Stimulated activated naive B cell treated with anti-CD40 and anti-IgM and Interleukin-4, amounts not matched to agents 10 μg/mL and 1 μg/mL and 100 μg/mL, for 72 hours (primary cell): ENCODE measurements at regions not wholly inside any gene's neighbourhood (a gene's known extent, or its start where the extent isn't known, plus 50 kb on each side); places are given as distances from the start of the nearest gene placed in this dataset.

Experiments used
- ATAC-seq, 2 donors: fragments of 150-1000 bp; cut with Tn5 transposase; replicated peaks; 2 replicates each; pipeline ENCODE4 v1.10.0; 2021; ENCODE audit warnings: moderate library complexity in 1 of 2
- DNase-seq: peaks from one replicate; pipeline ENCODE4 v3.0.0; 2021
- H3K27ac Mint-ChIP-seq: one replicate; pipeline ENCODE4 v1.8.0; 2022; ENCODE audit warnings: mild to moderate bottlenecking, mixed read lengths
- H3K27me3 Mint-ChIP-seq, 2 donors: one replicate each; pipeline ENCODE4 v1.8.0; 2022; ENCODE audit warnings: mixed read lengths in 2 of 2
- H3K36me3 Mint-ChIP-seq, 2 donors: one replicate each; pipeline ENCODE4 v1.8.0; 2022; ENCODE audit warnings: mixed read lengths in 2 of 2, mild to moderate bottlenecking in 1 of 2
- H3K4me1 Mint-ChIP-seq, 2 donors: one replicate each; pipeline ENCODE4 v1.8.0; 2022; ENCODE audit warnings: mixed read lengths in 2 of 2, mild to moderate bottlenecking in 1 of 2
- H3K4me3 Mint-ChIP-seq, 2 donors: one replicate each; pipeline ENCODE4 v1.8.0; 2022; ENCODE audit warnings: mild to moderate bottlenecking in 2 of 2, mixed read lengths in 2 of 2, moderate library complexity in 1 of 2
- H3K9me3 Mint-ChIP-seq, 2 donors: one replicate each; pipeline ENCODE4 v1.8.0; 2022; ENCODE audit warnings: mixed read lengths in 2 of 2, mild to moderate bottlenecking in 1 of 2

DNA sequence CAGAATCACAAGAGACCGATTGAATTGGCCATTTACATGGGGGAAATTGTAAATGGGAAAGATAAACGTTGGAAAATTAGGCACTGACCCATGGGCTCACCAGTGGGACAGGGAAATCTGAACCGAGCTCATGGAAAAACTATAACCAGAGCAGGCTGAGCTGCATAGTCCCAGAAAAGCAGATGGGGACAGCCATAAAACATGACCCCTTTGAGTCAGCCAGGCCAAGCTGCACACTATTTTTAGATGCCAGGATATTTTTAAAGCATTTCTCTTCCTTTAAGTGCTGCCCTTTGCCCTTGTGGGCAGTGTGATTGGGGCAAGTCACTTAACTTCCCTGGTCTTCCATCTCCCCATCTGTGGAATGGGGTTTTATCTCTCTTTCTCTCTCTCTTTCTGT lies 184.1 kb downstream of the FOXD2 start:
- no peak for ATAC-seq
- DNase-seq, result no peak
- Mint-ChIP-seq H3K9me3 (peaks cover 0 to 1% of the 10 kb centered on the region in 2 donors), H3K36me3 (no peaks in the 10 kb centered on the region), H3K27me3 (peaks cover 7 to 11% of the 10 kb centered on the region in 2 donors), H3K4me1 (no peaks in the 10 kb centered on the region), H3K27ac (no peak overlapping the region), H3K4me3 (no peak overlapping the region)

DNA sequence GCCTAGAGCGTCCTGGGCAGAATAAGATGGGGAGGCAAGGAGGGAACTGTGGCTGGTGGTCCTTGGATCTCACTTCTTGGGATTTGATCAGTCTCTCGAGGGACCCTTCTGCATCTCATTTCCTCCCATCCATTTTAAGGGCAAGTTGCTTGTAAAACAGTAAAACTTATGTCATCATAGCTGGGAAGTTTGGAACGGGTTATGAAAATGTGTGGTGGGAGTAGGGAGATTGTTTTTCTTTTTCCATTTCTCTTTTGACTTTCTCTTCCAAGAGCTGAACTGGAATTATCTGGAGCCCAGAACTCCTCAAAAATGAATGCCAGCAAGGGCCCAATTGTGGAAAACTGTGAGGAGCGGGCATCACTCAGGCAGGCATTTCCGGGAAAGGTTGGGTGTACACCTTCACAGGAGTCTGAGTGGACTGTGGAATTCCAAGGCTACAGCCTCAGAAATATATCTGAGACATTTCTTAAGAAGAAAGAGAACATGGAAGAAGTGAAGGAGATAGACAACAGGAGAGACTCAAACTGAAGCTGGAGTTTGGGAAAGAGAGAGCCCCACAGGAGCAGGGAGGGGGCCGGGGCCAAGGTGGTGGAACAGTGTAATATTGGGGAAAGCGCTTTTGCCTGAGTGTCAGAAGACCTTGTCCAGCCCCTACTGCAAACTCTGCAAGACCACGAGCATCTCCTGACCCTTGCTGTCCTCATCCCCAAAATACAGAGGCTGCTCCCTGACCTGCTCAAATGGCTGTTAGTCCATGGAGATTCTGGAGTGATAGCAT lies 185.1 kb downstream of the FOXD2 start:
- no peak for DNase-seq
- H3K4me3 Mint-ChIP-seq, result no peak overlapping the region
- H3K36me3 Mint-ChIP-seq, result no peaks in the 10 kb centered on the region
- no peak overlapping the region for H3K27ac Mint-ChIP-seq
- no peak for ATAC-seq
- H3K4me1 Mint-ChIP-seq, result no peaks in the 10 kb centered on the region
- H3K9me3 Mint-ChIP-seq, result peaks cover 0 to 1% of the 10 kb centered on the region in 2 donors
- peaks cover 6 to 10% of the 10 kb centered on the region in 2 donors for H3K27me3 Mint-ChIP-seq

DNA sequence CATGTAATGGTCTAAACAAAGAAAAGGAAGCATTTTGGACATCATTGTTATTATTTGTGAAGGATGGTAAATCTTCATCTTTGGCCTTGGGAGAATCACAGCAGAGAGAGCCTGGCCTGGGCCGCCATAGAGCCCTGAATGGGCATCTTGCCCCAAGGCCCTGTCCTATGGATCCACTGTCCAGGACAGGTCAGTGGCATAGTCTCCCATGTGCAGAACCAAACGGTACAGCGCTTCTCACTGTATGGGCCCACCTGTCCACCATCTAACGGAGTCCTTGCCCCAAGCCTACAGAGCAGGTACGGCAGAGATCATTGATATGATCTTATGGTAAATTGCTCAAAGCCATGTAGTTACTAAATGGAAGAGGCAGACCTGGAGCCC lies 185.7 kb downstream of the FOXD2 start:
- no peak for DNase-seq
- Mint-ChIP-seq H3K27ac (no peak overlapping the region), H3K4me3 (no peak overlapping the region), H3K9me3 (peaks cover 0 to 1% of the 10 kb centered on the region in 2 donors), H3K27me3 (peaks cover 6 to 10% of the 10 kb centered on the region in 2 donors), H3K36me3 (no peaks in the 10 kb centered on the region), H3K4me1 (no peaks in the 10 kb centered on the region)
- ATAC-seq, result no peak

DNA sequence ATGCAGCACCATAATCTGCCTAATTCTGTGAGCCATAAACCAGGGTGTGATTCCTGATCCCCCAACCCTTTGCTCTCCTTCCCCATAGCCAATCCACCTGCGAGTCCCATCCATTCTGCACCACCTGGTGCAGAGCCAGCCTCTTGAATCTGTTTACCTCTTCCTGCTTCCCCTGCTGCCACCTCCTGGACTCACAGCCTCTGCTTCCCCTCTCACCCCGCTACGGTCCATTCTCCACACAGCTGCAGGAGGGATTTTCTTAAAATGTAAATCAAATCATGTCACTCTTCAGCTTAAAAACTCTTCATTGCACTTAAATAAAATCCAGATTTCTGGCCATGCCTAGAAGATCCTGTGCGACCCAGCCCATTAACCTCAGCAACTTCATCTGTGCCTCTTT lies 186.7 kb downstream of the FOXD2 start:
- Mint-ChIP-seq H3K27ac (no peak overlapping the region), H3K36me3 (no peaks in the 10 kb centered on the region), H3K4me3 (no peak overlapping the region), H3K9me3 (peaks cover 0 to 1% of the 10 kb centered on the region in 2 donors), H3K4me1 (no peaks in the 10 kb centered on the region), H3K27me3 (peaks cover 6 to 10% of the 10 kb centered on the region in 2 donors)
- DNase-seq, result no peak
- no peak for ATAC-seq

DNA sequence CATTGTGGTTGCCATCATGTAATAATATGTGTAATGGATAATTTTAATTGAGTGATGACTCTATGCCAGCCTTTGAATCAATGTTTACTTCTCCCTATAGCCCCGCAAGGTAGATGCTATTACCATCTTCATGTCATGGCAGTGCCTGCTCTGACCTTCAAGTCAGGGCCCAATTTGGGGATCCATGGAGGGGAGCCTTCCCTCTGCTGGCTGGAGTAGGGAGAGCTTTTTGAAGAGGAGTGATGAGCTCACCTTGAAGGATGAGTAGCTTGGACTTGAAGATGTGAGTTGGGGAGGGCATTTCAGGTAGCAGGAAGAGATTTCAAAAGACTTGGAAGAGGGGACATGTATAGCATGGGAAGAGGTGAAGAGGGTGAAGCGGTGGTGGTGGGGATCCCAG lies 189.2 kb downstream of the FOXD2 start:
- Mint-ChIP-seq H3K27ac (no peak overlapping the region), H3K4me1 (no peaks in the 10 kb centered on the region), H3K9me3 (peaks cover 0 to 1% of the 10 kb centered on the region in 2 donors), H3K36me3 (no peaks in the 10 kb centered on the region), H3K27me3 (peaks cover 6 to 12% of the 10 kb centered on the region in 2 donors), H3K4me3 (no peak overlapping the region)
- no peak for DNase-seq
- no peak for ATAC-seq

DNA sequence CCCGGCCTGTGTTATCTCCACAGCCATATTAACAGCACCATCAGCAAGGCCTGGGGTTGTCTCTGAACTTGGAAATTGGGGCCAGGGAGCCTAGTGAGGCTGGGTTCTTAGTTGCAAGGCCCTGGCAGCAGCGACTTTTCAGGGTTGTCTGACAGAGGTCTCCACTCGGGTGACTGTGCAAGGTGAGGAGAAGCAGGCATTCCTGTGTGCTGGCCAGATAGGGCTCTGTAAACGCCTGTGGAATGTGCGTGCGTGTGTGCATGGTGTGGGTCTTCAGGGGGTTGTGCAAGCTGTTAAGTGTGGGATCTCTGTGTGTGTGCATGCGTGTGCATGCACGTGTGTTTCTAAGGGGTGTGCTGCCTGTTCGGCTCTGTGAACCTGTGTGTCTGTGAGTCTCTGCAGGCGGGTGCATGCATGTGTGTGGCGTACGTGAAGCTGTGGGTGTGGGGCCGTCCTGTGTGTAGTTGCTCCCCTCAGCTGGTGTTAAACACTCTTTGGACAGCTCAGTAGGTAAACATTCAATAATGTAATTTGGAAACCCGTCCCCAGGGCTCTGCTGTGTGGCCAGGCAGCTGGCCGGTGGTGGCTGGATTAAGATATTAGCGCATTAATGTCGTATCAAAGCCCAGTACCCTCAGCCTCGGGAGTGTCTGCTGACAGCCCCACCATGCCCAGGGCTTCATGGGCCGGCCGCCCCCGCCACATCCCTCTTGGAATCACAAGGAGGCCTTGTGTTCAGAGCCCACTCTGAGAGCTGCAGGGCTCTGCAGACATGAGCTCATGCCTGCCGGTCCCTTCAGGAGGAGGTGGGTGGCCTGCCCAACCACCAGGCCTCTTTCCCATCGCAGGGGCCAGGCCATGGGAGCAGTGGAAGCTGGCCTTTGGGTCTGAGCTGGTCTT lies 189.9 kb downstream of the FOXD2 start:
- no peaks in the 10 kb centered on the region for H3K4me1 Mint-ChIP-seq
- H3K27ac Mint-ChIP-seq, result no peak overlapping the region
- no peak overlapping the region for H3K4me3 Mint-ChIP-seq
- H3K36me3 Mint-ChIP-seq, result no peaks in the 10 kb centered on the region
- DNase-seq (no peak), ATAC-seq (no peak)
- H3K9me3 Mint-ChIP-seq, result peaks cover 0 to 1% of the 10 kb centered on the region in 2 donors
- H3K27me3 Mint-ChIP-seq, result peaks cover 6 to 19% of the 10 kb centered on the region in 2 donors

DNA sequence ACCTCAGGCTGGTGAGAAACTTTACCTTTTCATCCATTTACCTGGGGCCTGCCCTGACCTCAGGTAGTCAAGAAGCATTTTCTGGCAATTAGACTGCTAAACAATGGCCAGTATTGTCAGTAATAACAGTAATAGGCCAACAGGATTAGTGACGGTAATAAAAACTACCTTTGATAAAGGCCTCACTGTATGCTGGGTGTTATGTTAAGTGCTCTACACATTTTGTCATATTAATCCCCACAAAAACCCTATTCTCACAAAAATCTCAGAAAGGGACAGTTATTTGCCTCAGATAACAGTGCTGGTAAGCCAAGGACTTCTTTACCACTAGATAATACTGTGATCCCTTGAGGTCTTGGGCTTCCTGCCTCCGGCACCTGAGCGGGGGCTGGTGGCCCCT lies 191.4 kb downstream of the FOXD2 start:
- peaks cover 0 to 1% of the 10 kb centered on the region in 2 donors for H3K9me3 Mint-ChIP-seq
- no peak for DNase-seq

DNA sequence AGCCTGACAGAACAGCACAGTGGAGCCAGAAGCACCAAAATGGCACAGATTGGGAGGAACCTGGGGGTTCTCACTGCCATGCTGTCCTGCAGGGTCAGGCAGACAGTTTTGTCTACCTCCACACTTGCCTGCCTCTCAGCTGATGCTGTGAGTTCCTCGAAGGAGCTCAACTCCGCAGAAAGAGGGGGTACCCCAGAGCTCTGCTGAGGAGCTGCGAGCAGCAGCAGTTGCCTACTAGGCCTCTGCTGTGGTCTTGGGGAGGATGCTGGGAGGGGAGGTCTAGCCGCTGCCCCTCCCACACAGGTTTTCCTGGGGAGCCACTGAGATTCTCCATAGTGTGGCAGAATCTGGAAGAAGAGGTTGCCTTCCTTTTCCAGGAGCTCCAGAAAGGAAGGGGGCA lies 192.5 kb downstream of the FOXD2 start:
- H3K27me3 Mint-ChIP-seq, result peaks cover 6 to 24% of the 10 kb centered on the region in 2 donors
- H3K4me1 Mint-ChIP-seq, result no peaks in the 10 kb centered on the region
- no peaks in the 10 kb centered on the region for H3K9me3 Mint-ChIP-seq
- ATAC-seq (no peak), DNase-seq (no peak)
- no peaks in the 10 kb centered on the region for H3K36me3 Mint-ChIP-seq
- no peak overlapping the region for H3K4me3 Mint-ChIP-seq
- no peak overlapping the region for H3K27ac Mint-ChIP-seq

More for the DNA sequence above, 191.4 kb downstream of the FOXD2 start:
- no peak overlapping the region for H3K27ac Mint-ChIP-seq
- H3K36me3 Mint-ChIP-seq, result no peaks in the 10 kb centered on the region
- no peaks in the 10 kb centered on the region for H3K4me1 Mint-ChIP-seq
- no peak overlapping the region for H3K4me3 Mint-ChIP-seq
- peaks cover 6 to 28% of the 10 kb centered on the region in 2 donors for H3K27me3 Mint-ChIP-seq
- no peak for ATAC-seq

DNA sequence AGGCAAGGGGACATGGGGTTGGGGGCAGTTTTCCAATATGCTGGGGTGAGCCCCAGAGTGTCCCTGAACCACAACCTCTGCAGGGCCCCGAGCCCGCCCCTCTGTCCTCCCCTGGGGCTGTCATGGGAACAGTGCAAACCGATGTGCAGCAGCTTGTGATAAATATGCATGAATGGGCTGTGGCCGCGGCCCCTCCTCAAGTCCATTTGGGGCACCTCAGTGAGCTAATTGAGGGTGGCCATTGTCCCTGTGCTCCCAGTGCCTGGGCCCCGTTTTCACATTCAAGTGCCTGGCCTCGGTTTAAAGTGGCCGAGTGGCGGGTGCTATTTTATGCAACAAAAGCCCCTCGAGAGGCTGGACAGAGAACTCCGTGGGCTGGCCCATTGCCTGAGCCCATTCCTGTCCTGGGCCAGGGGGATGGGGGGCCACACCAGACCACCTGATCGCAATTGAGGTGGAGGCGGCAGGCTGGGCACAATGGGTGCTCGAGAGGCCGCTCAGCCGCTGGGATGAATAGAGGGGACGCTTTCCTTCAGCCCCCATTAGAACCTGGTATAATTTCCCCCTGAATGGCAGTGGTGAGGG lies 193.7 kb downstream of the FOXD2 start:
- ATAC-seq, result no peak
- H3K27ac Mint-ChIP-seq, result no peak overlapping the region
- peaks cover 10 to 24% of the 10 kb centered on the region in 2 donors for H3K27me3 Mint-ChIP-seq
- H3K36me3 Mint-ChIP-seq, result no peaks in the 10 kb centered on the region
- no peaks in the 10 kb centered on the region for H3K4me1 Mint-ChIP-seq
- DNase-seq, result no peak
- no peaks in the 10 kb centered on the region for H3K9me3 Mint-ChIP-seq
- H3K4me3 Mint-ChIP-seq, result no peak overlapping the region

DNA sequence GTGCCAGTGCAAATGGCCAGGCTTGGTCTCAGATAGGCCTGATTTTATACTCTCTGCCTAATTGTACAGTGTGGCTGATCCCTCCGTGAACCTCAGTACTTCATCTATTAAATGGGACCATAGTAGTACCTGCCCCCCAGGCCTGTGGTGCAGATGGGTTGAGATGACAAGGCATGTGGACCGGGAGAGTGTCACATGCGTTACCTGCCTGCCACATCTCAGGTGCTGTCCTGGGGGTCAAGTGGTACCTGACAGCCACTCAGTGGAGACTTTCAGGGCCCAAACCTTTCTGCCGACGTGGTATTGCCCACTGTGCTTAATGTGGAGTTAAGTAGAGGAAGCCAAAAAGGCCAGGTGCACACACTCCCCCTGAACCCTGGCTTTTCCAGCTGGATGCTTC lies 197.3 kb downstream of the FOXD2 start:
- no peak overlapping the region for H3K27ac Mint-ChIP-seq
- H3K4me3 Mint-ChIP-seq, result no peak overlapping the region
- no peak for ATAC-seq
- no peak for DNase-seq
- no peaks in the 10 kb centered on the region for H3K36me3 Mint-ChIP-seq
- no peaks in the 10 kb centered on the region for H3K4me1 Mint-ChIP-seq
- H3K9me3 Mint-ChIP-seq, result no peaks in the 10 kb centered on the region
- H3K27me3 Mint-ChIP-seq, result peaks cover 27 to 28% of the 10 kb centered on the region in 2 donors

DNA sequence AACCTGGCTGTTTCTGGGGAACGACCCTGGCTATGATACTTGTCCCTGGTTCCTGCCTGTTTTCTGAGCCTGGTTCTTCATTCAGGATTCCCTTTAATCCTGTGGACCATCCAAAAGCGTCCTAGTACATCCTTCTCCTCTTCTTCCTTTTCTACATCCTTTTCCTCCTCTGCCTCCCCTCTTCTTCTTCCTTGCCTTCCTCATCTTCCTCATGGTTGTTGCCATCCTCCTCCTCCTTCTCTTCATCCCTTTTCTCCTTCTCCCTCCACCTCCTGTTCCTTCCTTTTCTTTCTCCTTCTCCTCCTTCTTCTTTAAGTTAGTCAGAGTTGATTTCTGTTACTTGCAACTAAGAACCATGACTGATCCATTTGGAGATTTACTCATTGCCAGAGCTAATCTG lies 197.8 kb downstream of the FOXD2 start:
- DNase-seq (no peak), ATAC-seq (no peak)
- no peak overlapping the region for H3K27ac Mint-ChIP-seq
- no peak overlapping the region for H3K4me3 Mint-ChIP-seq
- H3K27me3 Mint-ChIP-seq, result peaks cover 27 to 29% of the 10 kb centered on the region in 2 donors
- H3K36me3 Mint-ChIP-seq, result no peaks in the 10 kb centered on the region
- H3K4me1 Mint-ChIP-seq, result no peaks in the 10 kb centered on the region
- no peaks in the 10 kb centered on the region for H3K9me3 Mint-ChIP-seq

DNA sequence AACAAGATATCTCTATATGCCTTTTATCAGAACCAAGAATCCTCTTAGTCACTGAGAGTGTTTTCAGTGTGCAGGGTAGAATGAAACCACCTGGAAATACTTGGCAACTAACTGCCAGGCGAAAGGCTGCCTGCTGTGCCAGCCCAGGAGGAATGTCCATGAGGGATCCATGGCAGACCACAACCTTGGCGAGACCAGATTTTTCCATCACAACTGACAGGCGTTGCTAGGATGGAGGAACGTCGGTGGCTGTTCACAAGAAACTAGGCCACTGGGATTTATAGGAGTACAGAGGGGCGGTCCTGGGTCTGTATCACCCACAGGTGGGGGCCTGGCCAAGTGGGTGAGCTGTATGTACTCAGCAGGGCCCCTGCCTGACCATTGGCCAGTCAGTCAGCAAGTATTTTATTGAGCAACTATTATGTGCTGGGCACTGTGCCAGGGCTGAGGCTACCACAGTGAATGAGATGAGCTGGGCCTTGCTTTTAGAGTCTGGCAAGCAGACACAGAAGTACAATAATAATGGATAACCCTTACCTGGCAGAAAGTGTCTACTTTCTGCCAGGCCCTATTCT lies 199.4 kb downstream of the FOXD2 start:
- Mint-ChIP-seq H3K4me3 (no peak overlapping the region), H3K36me3 (no peaks in the 10 kb centered on the region), H3K4me1 (no peaks in the 10 kb centered on the region), H3K9me3 (no peaks in the 10 kb centered on the region), H3K27me3 (peaks cover 23 to 29% of the 10 kb centered on the region in 2 donors), H3K27ac (no peak overlapping the region)
- DNase-seq, result no peak
- ATAC-seq, result no peak

DNA sequence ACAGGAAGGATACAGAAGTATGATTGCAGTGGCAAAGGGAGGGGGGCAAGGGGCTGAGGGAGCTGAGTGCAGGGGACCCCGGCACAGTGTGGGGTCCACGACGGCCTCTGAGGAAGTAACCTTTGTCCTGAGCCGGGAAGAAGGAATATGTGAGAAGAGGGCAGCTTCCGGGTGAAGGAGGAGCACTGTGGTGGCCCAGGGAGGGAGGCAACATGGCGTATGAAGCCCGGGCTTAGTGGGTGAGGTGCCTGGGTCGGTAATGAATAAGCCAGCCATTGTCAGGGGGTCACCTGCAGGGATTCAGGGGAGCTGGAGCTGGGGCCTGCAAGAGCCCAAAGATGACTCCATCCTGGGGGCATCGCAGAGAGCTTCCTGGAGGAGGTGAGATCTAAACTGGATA lies 200.4 kb downstream of the FOXD2 start:
- peaks cover 22 to 36% of the 10 kb centered on the region in 2 donors for H3K27me3 Mint-ChIP-seq
- no peak for DNase-seq
- no peak overlapping the region for H3K4me3 Mint-ChIP-seq
- H3K4me1 Mint-ChIP-seq, result no peaks in the 10 kb centered on the region
- H3K27ac Mint-ChIP-seq, result no peak overlapping the region
- no peaks in the 10 kb centered on the region for H3K36me3 Mint-ChIP-seq
- no peak for ATAC-seq
- no peaks in the 10 kb centered on the region for H3K9me3 Mint-ChIP-seq

DNA sequence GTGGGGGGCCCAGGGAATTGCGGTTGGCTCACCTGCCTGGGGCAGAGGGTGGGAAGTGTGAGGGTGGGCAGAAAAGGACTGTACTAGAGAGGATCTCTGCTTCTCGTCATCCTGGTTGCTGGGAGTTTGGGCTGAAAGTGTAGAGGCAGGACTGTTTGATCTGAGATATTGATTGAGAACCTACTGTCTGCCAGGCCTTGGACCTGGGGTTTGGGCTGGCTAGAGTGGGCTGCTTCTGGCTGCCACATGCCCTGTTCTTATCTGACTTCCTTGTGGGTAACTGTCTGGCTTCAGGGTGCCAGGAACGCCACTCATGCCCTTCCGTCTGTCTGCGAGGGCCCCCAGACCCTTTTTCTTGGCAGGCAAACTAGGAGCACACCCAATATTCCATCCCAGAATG lies 200.9 kb downstream of the FOXD2 start:
- no peaks in the 10 kb centered on the region for H3K4me1 Mint-ChIP-seq
- no peaks in the 10 kb centered on the region for H3K36me3 Mint-ChIP-seq
- H3K27me3 Mint-ChIP-seq, result peaks cover 20 to 32% of the 10 kb centered on the region in 2 donors
- H3K27ac Mint-ChIP-seq, result no peak overlapping the region
- ATAC-seq (no peak), DNase-seq (no peak)
- H3K4me3 Mint-ChIP-seq, result no peak overlapping the region
- H3K9me3 Mint-ChIP-seq, result no peaks in the 10 kb centered on the region
